GM12878 (cell line): ENCODE measurements at regions not wholly inside any gene's neighbourhood (a gene's known extent, or its start where the extent isn't known, plus 50 kb on each side); places are given as distances from the start of the nearest gene placed in this dataset.

Source experiments
- BHLHE40 ChIP-seq, 2 experiments: fragments of 450-650 bp in 1 of 2; IDR thresholded peaks; 2 replicates each; pipeline ENCODE4 v1.6.1; 2011 to 2017; ENCODE audit warnings: low read depth in 2 of 2, borderline replicate concordance in 1 of 2, improper control_type of control experiment in 1 of 2, low read length in 1 of 2, mild to moderate bottlenecking in 1 of 2
- CREM ChIP-seq: IDR thresholded peaks from 2 replicates; pipeline ENCODE4 v1.6.1; 2014; ENCODE audit warnings: antibody characterized with exemption, low read depth
- EED ChIP-seq: sonication (generic); IDR thresholded peaks from 2 replicates; pipeline ENCODE4 v1.6.1; 2016; ENCODE audit warnings: antibody characterized with exemption, low read depth
- HCFC1 ChIP-seq: fragments of 150-350 bp; IDR thresholded peaks from 2 replicates; pipeline ENCODE4 v1.6.1; 2014; ENCODE audit warnings: low read length
- IKZF2 ChIP-seq, 2 experiments: fragments of 450-650 bp; IDR thresholded peaks; 2 replicates each; pipeline ENCODE4 v1.6.1; 2017; ENCODE audit warnings: mild to moderate bottlenecking in 2 of 2, moderate library complexity in 2 of 2
- IRF4 ChIP-seq: IDR thresholded peaks from 2 replicates; pipeline ENCODE4 v1.6.1; 2011; ENCODE audit warnings: low read depth, low read length
- JUNB ChIP-seq: IDR thresholded peaks from 2 replicates; pipeline ENCODE4 v1.6.1; 2016; ENCODE audit warnings: antibody characterized with exemption, mild to moderate bottlenecking
- NBN ChIP-seq: fragments of 450-650 bp; IDR thresholded peaks from 2 replicates; pipeline ENCODE4 v1.6.1; 2016
- NFIC ChIP-seq: IDR thresholded peaks from 2 replicates; pipeline ENCODE4 v1.6.1; 2012; ENCODE audit warnings: low read depth, mild to moderate bottlenecking, inconsistent platforms, low read length, moderate library complexity
- RAD51 ChIP-seq: fragments of 450-650 bp; IDR thresholded peaks from 2 replicates; pipeline ENCODE4 v1.6.1; 2016; ENCODE audit warnings: moderate library complexity, mild to moderate bottlenecking, inconsistent platforms
- SMC3 ChIP-seq: IDR thresholded peaks from 2 replicates; pipeline ENCODE4 v1.6.1; 2011; ENCODE audit warnings: low read length, improper control_type of control experiment, borderline replicate concordance
- SPI1 ChIP-seq: IDR thresholded peaks from 2 replicates; pipeline ENCODE4 v1.6.1; 2011; ENCODE audit warnings: low read depth, mild to moderate bottlenecking, low read length, moderate library complexity, borderline replicate concordance; ENCODE audit not compliant: insufficient read depth
- SUZ12 ChIP-seq: fragments of 200-600 bp; sonication (generic); IDR thresholded peaks from one replicate; pipeline ENCODE4 v1.6.1; 2018; ENCODE audit warnings: antibody characterized with exemption, mild to moderate bottlenecking; ENCODE audit not compliant: unreplicated experiment
- ZNF24 ChIP-seq: fragments of 450-650 bp; IDR thresholded peaks from 2 replicates; pipeline ENCODE4 v1.6.1; 2017; ENCODE audit warnings: antibody characterized with exemption, mild to moderate bottlenecking
- TF ChIP-seq, protein P1 (sequence below): fragments of 450-650 bp; IDR thresholded peaks from 2 replicates; pipeline ENCODE4 v1.6.1; 2017; ENCODE audit warnings: mild to moderate bottlenecking, moderate library complexity
- TF ChIP-seq, protein P2 (sequence below): IDR thresholded peaks from 2 replicates; pipeline ENCODE4 v1.6.1; 2011; ENCODE audit warnings: mild to moderate bottlenecking, low read depth, low read length, moderate library complexity; ENCODE audit not compliant: insufficient replicate concordance
- TF ChIP-seq, protein P3 (sequence below): fragments of 450-650 bp; IDR thresholded peaks from 2 replicates; pipeline ENCODE4 v1.6.1; 2016; ENCODE audit warnings: mild to moderate bottlenecking
- TF ChIP-seq, protein P4 (sequence below): fragments of 450-650 bp; IDR thresholded peaks from 2 replicates; pipeline ENCODE4 v1.6.1; 2017; ENCODE audit warnings: borderline replicate concordance

DNA sequence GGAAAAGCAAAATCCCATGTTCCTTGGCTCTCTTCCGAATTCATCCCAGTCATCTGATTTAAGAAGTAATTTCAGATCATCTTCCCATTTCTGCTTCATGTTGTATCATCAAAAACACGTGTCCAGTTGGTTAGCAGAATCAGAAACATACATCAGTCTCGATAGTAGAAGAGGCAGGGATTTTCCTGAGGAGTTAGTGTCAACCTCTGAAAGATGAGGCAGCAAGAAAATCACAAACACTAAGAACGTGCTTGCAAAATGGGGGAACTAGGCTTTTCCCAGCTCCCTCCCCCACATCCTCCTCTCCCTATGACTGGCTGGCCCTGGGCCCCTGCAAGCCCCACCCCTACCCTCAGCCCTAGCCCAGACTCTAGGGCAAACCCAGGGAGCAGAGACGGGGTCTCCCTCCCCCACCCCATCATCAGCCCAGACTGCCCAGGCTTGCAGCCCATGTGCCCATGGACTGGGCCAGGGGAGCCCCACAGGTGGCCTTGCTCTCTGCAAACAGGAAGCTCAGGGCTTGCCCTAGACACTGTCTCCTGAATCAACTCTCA lies 161.0 kb upstream of the ID2 start (continued):
- TF ChIP-seq BHLHE40 (IDR thresholded peaks at IDR 0.05; ENCODE audit: borderline replicate concordance in 1 of 2, low read depth in 2 of 2, low read length in 1 of 2), result peak; percentile 66 to 82
- peak; percentile 85 for TF ChIP-seq EED
- TF ChIP-seq, protein P1, sequence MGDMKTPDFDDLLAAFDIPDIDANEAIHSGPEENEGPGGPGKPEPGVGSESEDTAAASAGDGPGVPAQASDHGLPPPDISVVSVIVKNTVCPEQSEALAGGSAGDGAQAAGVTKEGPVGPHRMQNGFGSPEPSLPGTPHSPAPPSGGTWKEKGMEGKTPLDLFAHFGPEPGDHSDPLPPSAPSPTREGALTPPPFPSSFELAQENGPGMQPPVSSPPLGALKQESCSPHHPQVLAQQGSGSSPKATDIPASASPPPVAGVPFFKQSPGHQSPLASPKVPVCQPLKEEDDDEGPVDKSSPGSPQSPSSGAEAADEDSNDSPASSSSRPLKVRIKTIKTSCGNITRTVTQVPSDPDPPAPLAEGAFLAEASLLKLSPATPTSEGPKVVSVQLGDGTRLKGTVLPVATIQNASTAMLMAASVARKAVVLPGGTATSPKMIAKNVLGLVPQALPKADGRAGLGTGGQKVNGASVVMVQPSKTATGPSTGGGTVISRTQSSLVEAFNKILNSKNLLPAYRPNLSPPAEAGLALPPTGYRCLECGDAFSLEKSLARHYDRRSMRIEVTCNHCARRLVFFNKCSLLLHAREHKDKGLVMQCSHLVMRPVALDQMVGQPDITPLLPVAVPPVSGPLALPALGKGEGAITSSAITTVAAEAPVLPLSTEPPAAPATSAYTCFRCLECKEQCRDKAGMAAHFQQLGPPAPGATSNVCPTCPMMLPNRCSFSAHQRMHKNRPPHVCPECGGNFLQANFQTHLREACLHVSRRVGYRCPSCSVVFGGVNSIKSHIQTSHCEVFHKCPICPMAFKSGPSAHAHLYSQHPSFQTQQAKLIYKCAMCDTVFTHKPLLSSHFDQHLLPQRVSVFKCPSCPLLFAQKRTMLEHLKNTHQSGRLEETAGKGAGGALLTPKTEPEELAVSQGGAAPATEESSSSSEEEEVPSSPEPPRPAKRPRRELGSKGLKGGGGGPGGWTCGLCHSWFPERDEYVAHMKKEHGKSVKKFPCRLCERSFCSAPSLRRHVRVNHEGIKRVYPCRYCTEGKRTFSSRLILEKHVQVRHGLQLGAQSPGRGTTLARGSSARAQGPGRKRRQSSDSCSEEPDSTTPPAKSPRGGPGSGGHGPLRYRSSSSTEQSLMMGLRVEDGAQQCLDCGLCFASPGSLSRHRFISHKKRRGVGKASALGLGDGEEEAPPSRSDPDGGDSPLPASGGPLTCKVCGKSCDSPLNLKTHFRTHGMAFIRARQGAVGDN, result peak; percentile 95
- TF ChIP-seq ZNF24, result no peak
- TF ChIP-seq RAD51, result peak; percentile 57; the same call in 1 of the 2 replicates
- TF ChIP-seq JUNB, result no peak; the same call in 1 of the 2 replicates
- TF ChIP-seq IRF4, result peak; percentile 75
- 0 out of 2 replicates have a peak, but pooled peaks have one; percentile 10 for TF ChIP-seq SPI1
- TF ChIP-seq CREM, result 0 out of 2 replicates have a peak, but pooled peaks have one; percentile 28
- TF ChIP-seq, protein P2, sequence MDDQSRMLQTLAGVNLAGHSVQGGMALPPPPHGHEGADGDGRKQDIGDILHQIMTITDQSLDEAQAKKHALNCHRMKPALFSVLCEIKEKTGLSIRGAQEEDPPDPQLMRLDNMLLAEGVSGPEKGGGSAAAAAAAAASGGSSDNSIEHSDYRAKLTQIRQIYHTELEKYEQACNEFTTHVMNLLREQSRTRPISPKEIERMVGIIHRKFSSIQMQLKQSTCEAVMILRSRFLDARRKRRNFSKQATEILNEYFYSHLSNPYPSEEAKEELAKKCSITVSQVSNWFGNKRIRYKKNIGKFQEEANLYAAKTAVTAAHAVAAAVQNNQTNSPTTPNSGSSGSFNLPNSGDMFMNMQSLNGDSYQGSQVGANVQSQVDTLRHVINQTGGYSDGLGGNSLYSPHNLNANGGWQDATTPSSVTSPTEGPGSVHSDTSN, result no peak
- TF ChIP-seq, protein P3, sequence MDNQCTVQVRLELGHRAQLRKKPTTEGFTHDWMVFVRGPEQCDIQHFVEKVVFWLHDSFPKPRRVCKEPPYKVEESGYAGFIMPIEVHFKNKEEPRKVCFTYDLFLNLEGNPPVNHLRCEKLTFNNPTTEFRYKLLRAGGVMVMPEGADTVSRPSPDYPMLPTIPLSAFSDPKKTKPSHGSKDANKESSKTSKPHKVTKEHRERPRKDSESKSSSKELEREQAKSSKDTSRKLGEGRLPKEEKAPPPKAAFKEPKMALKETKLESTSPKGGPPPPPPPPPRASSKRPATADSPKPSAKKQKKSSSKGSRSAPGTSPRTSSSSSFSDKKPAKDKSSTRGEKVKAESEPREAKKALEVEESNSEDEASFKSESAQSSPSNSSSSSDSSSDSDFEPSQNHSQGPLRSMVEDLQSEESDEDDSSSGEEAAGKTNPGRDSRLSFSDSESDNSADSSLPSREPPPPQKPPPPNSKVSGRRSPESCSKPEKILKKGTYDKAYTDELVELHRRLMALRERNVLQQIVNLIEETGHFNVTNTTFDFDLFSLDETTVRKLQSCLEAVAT, result peak; percentile 59; the same call in 1 of the 2 replicates
- TF ChIP-seq, protein P4, sequence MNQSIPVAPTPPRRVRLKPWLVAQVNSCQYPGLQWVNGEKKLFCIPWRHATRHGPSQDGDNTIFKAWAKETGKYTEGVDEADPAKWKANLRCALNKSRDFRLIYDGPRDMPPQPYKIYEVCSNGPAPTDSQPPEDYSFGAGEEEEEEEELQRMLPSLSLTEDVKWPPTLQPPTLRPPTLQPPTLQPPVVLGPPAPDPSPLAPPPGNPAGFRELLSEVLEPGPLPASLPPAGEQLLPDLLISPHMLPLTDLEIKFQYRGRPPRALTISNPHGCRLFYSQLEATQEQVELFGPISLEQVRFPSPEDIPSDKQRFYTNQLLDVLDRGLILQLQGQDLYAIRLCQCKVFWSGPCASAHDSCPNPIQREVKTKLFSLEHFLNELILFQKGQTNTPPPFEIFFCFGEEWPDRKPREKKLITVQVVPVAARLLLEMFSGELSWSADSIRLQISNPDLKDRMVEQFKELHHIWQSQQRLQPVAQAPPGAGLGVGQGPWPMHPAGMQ, result no peak
- TF ChIP-seq SUZ12, result no peak
- peak; percentile 49 for TF ChIP-seq NFIC
- no peak for TF ChIP-seq HCFC1
- TF ChIP-seq IKZF2 (IDR thresholded peaks at IDR 0.05), result peak; percentile 80 to 88
- peak; percentile 59; the same call in 1 of the 2 replicates for TF ChIP-seq NBN
- TF ChIP-seq SMC3, result no peak
